T-cell (primary cell): ENCODE measurements at regions not wholly inside any gene's neighbourhood (a gene's known extent, or its start where the extent isn't known, plus 50 kb on each side); places are given as distances from the start of the nearest gene placed in this dataset.

Experiments used
- ATAC-seq, 4 experiments: fragments of 200-7000 bp in 3 of 4; fragments of 150-1000 bp in 1 of 4; cut with Tn5 transposase; replicated peaks in 1 of 4; 1 replicate in 3 of 4; 2 replicates in 1 of 4; pipeline ENCODE4 v1.10.0; 2021; ENCODE audit warnings: moderate library complexity in 3 of 4, mild to moderate bottlenecking in 2 of 4, moderate number of reproducible peaks in 1 of 4
- CTCF ChIA-PET, 2 donors: fragments of 300-600 bp; sonication (Branson Sonifier 250); formaldehyde crosslinking; loops; one replicate each; lab custom pipeline; 2022; ENCODE audit warnings: antibody characterized with exemption in 2 of 2; lab: Charles Lee
- POLR2A ChIA-PET, 2 donors: fragments of 300-600 bp; sonication (Branson Sonifier 250); formaldehyde crosslinking; loops; one replicate each; lab custom pipeline; 2022; ENCODE audit warnings: antibody characterized with exemption in 2 of 2; lab: Charles Lee
- DNase-seq, 35 experiments: peaks; one replicate each; pipeline versions ENCODE4 v3.0.0 to v3.0.0-alpha.2; 2013 to 2023
- H3K27ac ChIP-seq: one replicate; pipeline ENCODE4 v1.5.1; 2013; ENCODE audit warnings: low read length
- H3K27me3 ChIP-seq, 2 experiments: replicated peaks in 1 of 2; 1 replicate in 1 of 2; 2 replicates in 1 of 2; pipeline versions ENCODE4 v1.6.1 to v1.7.0; 2013; ENCODE audit warnings: low read length in 1 of 2, mixed read lengths in 1 of 2; ENCODE audit not compliant: control insufficient read depth in 2 of 2, insufficient read depth in 2 of 2; ENCODE audit errors: extremely low read depth in 1 of 2
- H3K36me3 ChIP-seq, 2 donors: 1 replicate in 1 of 2; 2 replicates in 1 of 2; pipeline versions ENCODE4 v1.6.1 to v1.7.0; 2013; ENCODE audit warnings: low read length in 1 of 2; ENCODE audit not compliant: control insufficient read depth in 2 of 2, insufficient read depth in 1 of 2; ENCODE audit errors: extremely low read depth in 1 of 2
- H3K4me1 ChIP-seq, 2 experiments: 1 replicate in 1 of 2; 2 replicates in 1 of 2; pipeline versions ENCODE4 v1.6.1 to v1.7.0; 2013; ENCODE audit warnings: low read length in 2 of 2, mixed read lengths in 1 of 2; ENCODE audit not compliant: insufficient read depth in 2 of 2, control insufficient read depth in 1 of 2; ENCODE audit errors: extremely low read depth in 1 of 2
- H3K4me3 ChIP-seq, 2 donors: 1 replicate in 1 of 2; 2 replicates in 1 of 2; pipeline versions ENCODE4 v1.5.1 to v1.7.0; 2013; ENCODE audit warnings: mild to moderate bottlenecking in 2 of 2, low read length in 1 of 2, moderate library complexity in 1 of 2; ENCODE audit not compliant: control insufficient read depth in 1 of 2; ENCODE audit errors: extremely low read depth in 1 of 2
- H3K9me3 ChIP-seq: 2 replicates; pipeline ENCODE4 v1.7.0; 2013
- H3K27ac Mint-ChIP-seq, 2 donors: one replicate each; pipeline ENCODE4 v1.8.0; 2020 to 2021; ENCODE audit warnings: mild to moderate bottlenecking in 2 of 2, mixed read lengths in 2 of 2
- H3K27me3 Mint-ChIP-seq, 2 donors: one replicate each; pipeline ENCODE4 v1.8.0; 2021 to 2022; ENCODE audit warnings: mixed read lengths in 2 of 2
- H3K36me3 Mint-ChIP-seq: one replicate; pipeline ENCODE4 v1.8.0; 2021; ENCODE audit warnings: mixed read lengths
- H3K4me1 Mint-ChIP-seq, 3 donors: one replicate each; pipeline ENCODE4 v1.8.0; 2020 to 2022; ENCODE audit warnings: mixed read lengths in 3 of 3, mild to moderate bottlenecking in 1 of 3
- H3K4me3 Mint-ChIP-seq, 3 donors: one replicate each; pipeline ENCODE4 v1.8.0; 2020 to 2022; ENCODE audit warnings: mild to moderate bottlenecking in 3 of 3, mixed read lengths in 3 of 3, moderate library complexity in 3 of 3
- H3K9me3 Mint-ChIP-seq, 3 donors: one replicate each; pipeline ENCODE4 v1.8.0; 2020 to 2022; ENCODE audit warnings: mixed read lengths in 3 of 3
- WGBS: methylation state at CpG from one replicate; pipeline ENCODE4 v1.1.5; 2013; ENCODE audit warnings: missing lambda C conversion rate; ENCODE audit not compliant: insufficient coverage; 5-methylcytosine and 5-hydroxymethylcytosine counted together

- no peaks in the 10 kb centered on the region for H3K4me1 ChIP-seq
- Mint-ChIP-seq H3K9me3 (peaks cover 9 to 24% (median 22%) of the 10 kb centered on the region in 3 donors), H3K27ac (no peak overlapping the region)
Measured at GRCh38 chr10:53401536-53401935, 629.0 kb upstream of the MBL2 start.

GRCh38 chr10:53396876-53397275 lies 624.3 kb upstream of the MBL2 start:
- Histone ChIP-seq H3K27ac (no peak overlapping the region), H3K27me3 (no peaks in the 10 kb centered on the region), H3K36me3 (no peaks in the 10 kb centered on the region), H3K9me3 (peaks cover 9% of the 10 kb centered on the region), H3K4me1 (no peaks in the 10 kb centered on the region), H3K4me3 (no peak overlapping the region)
- ChIA-PET POLR2A (no interaction called here), CTCF (no interaction called here)
- Mint-ChIP-seq H3K4me1 (no peaks in the 10 kb centered on the region), H3K4me3 (no peak overlapping the region), H3K9me3 (peaks cover 11 to 37% (median 29%) of the 10 kb centered on the region in 3 donors), H3K36me3 (no peaks in the 10 kb centered on the region), H3K27ac (no peak overlapping the region), H3K27me3 (no peaks in the 10 kb centered on the region)
- 60% methylated on average over 1 of the region's 2 CpGs for WGBS
- no peak for ATAC-seq
- DNase-seq: no peak

More at GRCh38 chr10:53401536-53401935, 629.0 kb upstream of the MBL2 start:
- H3K4me3 Mint-ChIP-seq: no peak overlapping the region
- H3K9me3 ChIP-seq: peaks cover 3% of the 10 kb centered on the region
- no peak overlapping the region for H3K27ac ChIP-seq
- H3K4me3 ChIP-seq: no peak overlapping the region
- CTCF ChIA-PET: no interaction called here
- H3K27me3 ChIP-seq: no peaks in the 10 kb centered on the region
- no peaks in the 10 kb centered on the region for H3K36me3 Mint-ChIP-seq
- ATAC-seq: no peak
- POLR2A ChIA-PET: no interaction called here
- no peaks in the 10 kb centered on the region for H3K36me3 ChIP-seq
- no peak for DNase-seq
- no peaks in the 10 kb centered on the region for H3K27me3 Mint-ChIP-seq
- H3K4me1 Mint-ChIP-seq: no peaks in the 10 kb centered on the region

- 89% methylated on average over 3 of the region's 5 CpGs for WGBS
- POLR2A ChIA-PET: no interaction called here
Measured at GRCh38 chr10:53395449-53395848, 622.9 kb upstream of the MBL2 start.

GRCh38 chr10:53387562-53387961 lies 615.0 kb upstream of the MBL2 start:
- Mint-ChIP-seq H3K36me3 (no peaks in the 10 kb centered on the region), H3K27ac (no peak overlapping the region), H3K27me3 (no peaks in the 10 kb centered on the region), H3K4me1 (no peaks in the 10 kb centered on the region), H3K4me3 (no peak overlapping the region), H3K9me3 (peaks cover 7 to 20% (median 11%) of the 10 kb centered on the region in 3 donors)
- Histone ChIP-seq H3K4me3 (no peak overlapping the region), H3K4me1 (no peaks in the 10 kb centered on the region), H3K27me3 (no peaks in the 10 kb centered on the region), H3K36me3 (no peaks in the 10 kb centered on the region), H3K9me3 (no peaks in the 10 kb centered on the region), H3K27ac (no peak overlapping the region)
- POLR2A ChIA-PET: no interaction called here
- DNase-seq (no peak), ATAC-seq (no peak)
- WGBS: no CpG with 5 or more reads among the region's 4 CpGs
- CTCF ChIA-PET: no interaction called here

More at GRCh38 chr10:53395449-53395848, 622.9 kb upstream of the MBL2 start:
- DNase-seq: no peak
- no peak overlapping the region for H3K4me3 Mint-ChIP-seq
- no peaks in the 10 kb centered on the region for H3K36me3 ChIP-seq
- no peak overlapping the region for H3K27ac ChIP-seq
- CTCF ChIA-PET: no interaction called here
- H3K4me3 ChIP-seq: no peak overlapping the region
- H3K9me3 Mint-ChIP-seq: peaks cover 13 to 37% (median 26%) of the 10 kb centered on the region in 3 donors
- H3K36me3 Mint-ChIP-seq: no peaks in the 10 kb centered on the region
- no peak overlapping the region for H3K27ac Mint-ChIP-seq
- H3K4me1 Mint-ChIP-seq: no peaks in the 10 kb centered on the region
- no peak for ATAC-seq
- H3K4me1 ChIP-seq: no peaks in the 10 kb centered on the region
- peaks cover 9% of the 10 kb centered on the region for H3K9me3 ChIP-seq
- no peaks in the 10 kb centered on the region for H3K27me3 ChIP-seq
- no peaks in the 10 kb centered on the region for H3K27me3 Mint-ChIP-seq

- no peaks in the 10 kb centered on the region for H3K36me3 ChIP-seq
- no peaks in the 10 kb centered on the region for H3K4me1 ChIP-seq
- no peaks in the 10 kb centered on the region for H3K27me3 Mint-ChIP-seq
- H3K4me3 ChIP-seq: no peak overlapping the region
- ChIA-PET POLR2A (no interaction called here), CTCF (no interaction called here)
- no peak for DNase-seq
- WGBS: no CpG with 5 or more reads among the region's 3 CpGs
- H3K27me3 ChIP-seq: no peaks in the 10 kb centered on the region
- ATAC-seq: no peak
- no peak overlapping the region for H3K27ac Mint-ChIP-seq
- H3K9me3 Mint-ChIP-seq: peaks cover 4 to 24% (median 10%) of the 10 kb centered on the region in 3 donors
- H3K4me1 Mint-ChIP-seq: no peaks in the 10 kb centered on the region
- H3K36me3 Mint-ChIP-seq: no peaks in the 10 kb centered on the region
- H3K9me3 ChIP-seq: no peaks in the 10 kb centered on the region
- H3K27ac ChIP-seq: no peak overlapping the region
- H3K4me3 Mint-ChIP-seq: no peak overlapping the region
Measured at GRCh38 chr10:53382543-53382942, 610.0 kb upstream of the MBL2 start.

GRCh38 chr10:53379956-53380355 lies 607.4 kb upstream of the MBL2 start:
- Histone ChIP-seq H3K4me3 (no peak overlapping the region), H3K36me3 (no peaks in the 10 kb centered on the region), H3K27ac (no peak overlapping the region), H3K4me1 (no peaks in the 10 kb centered on the region), H3K27me3 (no peaks in the 10 kb centered on the region), H3K9me3 (no peaks in the 10 kb centered on the region)
- no CpG with 5 or more reads among the region's 1 CpG for WGBS
- CTCF ChIA-PET: no interaction called here
- Mint-ChIP-seq H3K4me1 (no peaks in the 10 kb centered on the region), H3K36me3 (no peaks in the 10 kb centered on the region), H3K27ac (no peak overlapping the region), H3K27me3 (no peaks in the 10 kb centered on the region), H3K9me3 (peaks cover 7 to 28% (median 11%) of the 10 kb centered on the region in 3 donors), H3K4me3 (no peak overlapping the region)
- DNase-seq (no peak), ATAC-seq (no peak)
- POLR2A ChIA-PET: no interaction called here

GRCh38 chr10:53370347-53370746 lies 597.8 kb upstream of the MBL2 start:
- ChIA-PET POLR2A (no interaction called here), CTCF (no interaction called here)
- WGBS: 80% methylated on average over 2 of the region's 4 CpGs

More at GRCh38 chr10:53370347-53370746, 597.8 kb upstream of the MBL2 start:
- H3K4me3 ChIP-seq: no peak overlapping the region
- no peaks in the 10 kb centered on the region for H3K4me1 ChIP-seq
- Mint-ChIP-seq H3K4me3 (no peak overlapping the region), H3K4me1 (no peaks in the 10 kb centered on the region), H3K27ac (no peak overlapping the region), H3K36me3 (no peaks in the 10 kb centered on the region), H3K9me3 (peaks cover 17 to 34% (median 18%) of the 10 kb centered on the region in 3 donors), H3K27me3 (no peaks in the 10 kb centered on the region)
- ATAC-seq (no peak), DNase-seq (no peak)
- no peaks in the 10 kb centered on the region for H3K9me3 ChIP-seq
- no peak overlapping the region for H3K27ac ChIP-seq
- no peaks in the 10 kb centered on the region for H3K27me3 ChIP-seq
- H3K36me3 ChIP-seq: no peaks in the 10 kb centered on the region
